ENCODE measurements at regions not wholly inside any gene's neighbourhood (a gene's known extent, or its start where the extent isn't known, plus 50 kb on each side); places are given as distances from the start of the nearest gene placed in this dataset.

GRCh38 chr14:34012978-34013720, 62.3 kb upstream of the EGLN3 start:
- BruUV-seq (replicated peaks): no TSS peak
- no peak overlapping the region for H3K27ac ChIP-seq
- H3K9me2 ChIP-seq (ENCODE audit: insufficient read depth): no peaks in the 10 kb centered on the region
- no peaks in the 10 kb centered on the region for H3K27me3 ChIP-seq (ENCODE audit: insufficient read depth, low read depth)
- no peak overlapping the region for H2AFZ ChIP-seq
- TF ChIP-seq CTCF (conservative IDR thresholded peaks at IDR 0.05): no peak
- no peak for TF ChIP-seq EZH2 (IDR thresholded peaks at IDR 0.05; ENCODE audit: low read depth)
- H3K36me3 ChIP-seq (ENCODE audit: low read depth): no peaks in the 10 kb centered on the region
- peak in 1 of 2 experiments; percentile 50 for DNase-seq
- no peaks in the 10 kb centered on the region for H3K9me3 ChIP-seq (ENCODE audit: insufficient read depth, low read depth)
- no peaks in the 10 kb centered on the region for H4K20me1 ChIP-seq (ENCODE audit: insufficient read depth)
- POLR2A ChIA-PET (ENCODE audit: unreplicated experiment): no interaction called here
- intact Hi-C loops (cut with micrococcal nuclease; ENCODE audit: unreplicated experiment): no loop called here
- CTCF ChIA-PET: interaction anchor here (0.6 kb wide), 1 partner anchor 227 kb away, joined by 3 read pairs; no protein-coding TSS in a partner anchor
- no peak overlapping the region for H3K4me2 ChIP-seq
- no peaks in the 10 kb centered on the region for H3K4me1 ChIP-seq (replicated peaks; ENCODE audit: insufficient read depth)
- H3F3A ChIP-seq (ENCODE audit: insufficient read depth, low read depth): no peaks in the 10 kb centered on the region
- no peak overlapping the region for H3K4me3 ChIP-seq
- H3K79me2 ChIP-seq (ENCODE audit: low read depth): no peaks in the 10 kb centered on the region

DNA sequence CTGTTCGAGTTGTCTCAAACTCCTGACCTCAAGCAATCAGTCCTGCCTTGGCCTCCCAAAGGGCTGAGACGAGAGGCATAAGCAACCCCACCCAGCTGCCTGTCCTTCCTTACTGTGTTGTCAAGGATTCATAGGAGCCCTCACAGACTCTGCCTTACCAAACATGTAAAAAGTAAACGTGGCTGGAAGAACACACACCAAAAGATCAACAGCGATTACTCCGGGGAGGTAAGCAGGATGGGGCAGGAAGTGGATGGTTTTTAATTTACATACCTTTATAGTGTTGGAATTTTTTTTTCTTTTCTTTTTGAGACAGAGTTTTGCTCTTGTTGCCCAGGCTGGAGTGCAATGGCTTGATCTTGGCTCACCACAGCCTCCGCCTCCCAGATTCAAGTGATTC, 61.5 kb upstream of the EGLN3 start:
- no peaks in the 10 kb centered on the region for H3K36me3 ChIP-seq (ENCODE audit: low read depth)
- H2AFZ ChIP-seq: no peak overlapping the region
- no peak for TF ChIP-seq EZH2 (IDR thresholded peaks at IDR 0.05; ENCODE audit: low read depth)
- no peak for TF ChIP-seq CTCF (conservative IDR thresholded peaks at IDR 0.05)
- H3F3A ChIP-seq (ENCODE audit: insufficient read depth, low read depth): no peaks in the 10 kb centered on the region
- H3K79me2 ChIP-seq (ENCODE audit: low read depth): no peaks in the 10 kb centered on the region
- H3K4me1 ChIP-seq (replicated peaks; ENCODE audit: insufficient read depth): no peaks in the 10 kb centered on the region
- no peaks in the 10 kb centered on the region for H3K9me2 ChIP-seq (ENCODE audit: insufficient read depth)
- H3K27ac ChIP-seq: no peak overlapping the region
- H3K4me2 ChIP-seq: no peak overlapping the region
- intact Hi-C loops (cut with micrococcal nuclease; ENCODE audit: unreplicated experiment): no loop called here
- no peaks in the 10 kb centered on the region for H3K27me3 ChIP-seq (ENCODE audit: insufficient read depth, low read depth)
- no peaks in the 10 kb centered on the region for H4K20me1 ChIP-seq (ENCODE audit: insufficient read depth)
- no peak for DNase-seq
- H3K4me3 ChIP-seq: no peak overlapping the region
- H3K9me3 ChIP-seq (ENCODE audit: insufficient read depth, low read depth): no peaks in the 10 kb centered on the region
- POLR2A ChIA-PET (ENCODE audit: unreplicated experiment): no interaction called here
- no TSS peak for BruUV-seq (replicated peaks)
- CTCF ChIA-PET: no interaction called here

GRCh38 chr14:34009956-34010355, 59.1 kb upstream of the EGLN3 start:
- Histone ChIP-seq H4K20me1 (ENCODE audit: insufficient read depth) (no peaks in the 10 kb centered on the region), H3K27ac (no peak overlapping the region), H3K4me2 (no peak overlapping the region), H3K79me2 (ENCODE audit: low read depth) (no peaks in the 10 kb centered on the region), H3K4me3 (no peak overlapping the region), H3K9me2 (ENCODE audit: insufficient read depth) (no peaks in the 10 kb centered on the region), H3F3A (ENCODE audit: insufficient read depth, low read depth) (no peaks in the 10 kb centered on the region), H2AFZ (no peak overlapping the region), H3K4me1 (replicated peaks; ENCODE audit: insufficient read depth) (no peaks in the 10 kb centered on the region), H3K9me3 (ENCODE audit: insufficient read depth, low read depth) (no peaks in the 10 kb centered on the region), H3K27me3 (ENCODE audit: insufficient read depth, low read depth) (no peaks in the 10 kb centered on the region), H3K36me3 (ENCODE audit: low read depth) (no peaks in the 10 kb centered on the region)
- intact Hi-C loops (cut with micrococcal nuclease; ENCODE audit: unreplicated experiment): no loop called here
- TF ChIP-seq EZH2 (IDR thresholded peaks at IDR 0.05; ENCODE audit: low read depth) (no peak), CTCF (conservative IDR thresholded peaks at IDR 0.05) (no peak)
- no peak for DNase-seq
- BruUV-seq (replicated peaks): no TSS peak
- ChIA-PET CTCF (no interaction called here), POLR2A (ENCODE audit: unreplicated experiment) (interaction anchor here (0.7 kb wide), 1 partner anchor 13 kb away, joined by 7 read pairs; no protein-coding TSS in a partner anchor)
